Ammon's horn (tissue), 1 donor: ENCODE measurements at regions not wholly inside any gene's neighbourhood (a gene's known extent, or its start where the extent isn't known, plus 50 kb on each side); places are given as distances from the start of the nearest gene placed in this dataset.

Source experiments
- DNase-seq: peaks from one replicate; pipeline ENCODE4 v3.0.0-alpha.2; 2016; ENCODE audit warnings: low spot score

GRCh38 chr15:70473581-70474370 lies 289.6 kb downstream of the UACA start:
- no peak for DNase-seq

DNA sequence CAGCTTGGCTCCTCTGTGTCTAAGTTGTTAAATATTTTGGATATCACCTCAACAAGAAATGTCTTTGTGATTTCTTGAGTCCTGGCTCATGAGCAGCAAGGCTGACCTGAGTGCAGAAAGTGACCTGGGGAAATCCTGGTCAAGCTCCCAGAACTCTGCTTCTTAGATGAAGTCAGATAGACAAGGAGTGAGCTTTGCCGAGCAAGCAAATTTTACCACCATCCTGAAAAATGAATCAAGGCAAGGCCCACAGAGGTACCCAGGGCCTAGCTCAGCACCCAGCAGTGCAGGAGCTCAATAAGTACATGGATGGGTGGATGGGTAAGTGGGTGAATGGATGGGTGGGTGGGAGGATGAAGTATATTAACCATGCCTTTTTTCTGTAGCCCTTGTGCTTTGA lies 291.8 kb downstream of the UACA start:
- no peak for DNase-seq

- DNase-seq, result no peak
These were observed 292.7 kb downstream of the UACA start for GRCh38 chr15:70470556-70471191.

GRCh38 chr15:70469651-70470555 lies 293.5 kb downstream of the UACA start:
- DNase-seq, result no peak

- DNase-seq, result no peak
These were observed 294.2 kb downstream of the UACA start for GRCh38 chr15:70469182-70469581.

GRCh38 chr15:70466895-70467529 lies 296.3 kb downstream of the UACA start:
- peak; percentile 85 for DNase-seq

DNA sequence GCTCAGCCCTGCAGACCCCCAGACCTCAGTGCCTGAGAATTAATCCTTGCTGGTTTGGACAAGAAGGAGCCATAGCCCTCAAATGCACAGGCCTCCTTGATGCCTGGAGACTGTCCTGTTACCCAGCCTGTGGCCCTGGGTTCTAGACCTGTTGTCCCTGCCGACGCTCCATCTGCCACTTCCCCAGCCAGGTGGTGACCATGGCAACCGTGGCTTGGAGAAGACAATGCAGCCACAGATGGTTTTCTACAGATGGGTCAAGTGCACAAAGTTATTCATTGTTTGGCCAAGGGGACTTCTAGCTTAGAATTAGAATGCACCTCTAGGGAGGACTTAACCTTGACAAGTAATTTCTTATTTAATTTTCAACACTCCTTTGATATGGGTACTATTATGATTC lies 297.1 kb downstream of the UACA start:
- DNase-seq, result no peak

DNA sequence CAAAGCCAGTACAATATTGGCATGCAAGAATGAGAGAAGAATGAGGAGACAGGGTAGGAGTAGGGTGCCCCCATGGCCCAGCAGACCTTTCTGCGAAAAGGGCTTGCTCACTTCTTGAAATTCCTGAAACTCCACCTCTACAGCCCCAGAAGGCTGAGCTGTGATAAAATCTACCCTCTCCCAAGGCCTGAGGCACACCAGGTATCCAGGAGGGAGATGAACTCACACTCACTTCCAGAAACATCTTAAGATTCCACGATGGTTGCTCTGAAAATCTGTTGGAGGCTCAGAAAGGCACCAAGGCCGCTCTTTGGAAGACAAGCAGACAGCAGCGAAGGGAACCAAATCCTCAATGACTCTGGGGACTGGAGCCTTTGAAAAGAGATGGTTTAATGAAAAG lies 297.5 kb downstream of the UACA start:
- DNase-seq, result no peak

- DNase-seq, result no peak
These were observed 299.9 kb downstream of the UACA start for GRCh38 chr15:70463453-70463834.

- DNase-seq, result no peak
These were observed 301.4 kb downstream of the UACA start for GRCh38 chr15:70461992-70462391.

DNA sequence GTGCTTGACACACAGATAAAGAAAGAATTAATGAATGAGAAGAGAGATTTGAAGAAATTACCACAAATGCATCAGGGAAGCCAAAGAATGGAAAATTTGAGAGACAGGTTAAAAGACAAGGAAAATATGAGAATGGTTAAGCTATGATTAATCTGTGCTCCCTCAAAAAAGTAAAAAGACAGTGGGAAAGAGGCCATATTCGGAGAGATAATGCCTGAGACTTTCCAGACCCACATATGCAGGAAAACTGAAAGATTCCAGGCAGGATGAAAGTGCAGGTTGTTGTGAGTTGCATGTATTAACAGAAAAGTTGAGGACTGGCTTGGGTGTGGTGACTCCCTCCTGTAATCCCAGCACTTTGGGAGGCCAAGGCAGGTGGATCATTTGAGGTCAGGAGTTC lies 302.3 kb downstream of the UACA start:
- no peak for DNase-seq

DNA sequence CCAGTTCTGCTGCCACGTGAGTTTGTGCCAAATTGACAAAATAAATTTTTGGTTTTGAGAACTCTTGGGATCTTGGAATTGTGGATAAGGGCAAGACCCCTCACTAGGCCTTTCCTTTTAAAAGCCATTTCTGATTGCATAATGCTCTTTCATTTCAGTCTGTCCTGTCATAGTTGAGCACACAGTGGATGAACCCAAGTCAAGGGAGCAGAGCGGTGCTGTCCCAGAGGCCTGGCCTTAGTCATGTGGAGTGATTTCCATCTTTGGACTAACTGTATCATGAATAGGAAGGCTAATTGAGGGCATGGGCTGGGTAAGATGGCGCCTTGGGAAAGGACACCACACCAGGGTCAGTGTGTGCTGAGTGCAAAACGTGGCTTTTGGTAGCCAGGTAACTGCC lies 304.0 kb downstream of the UACA start:
- DNase-seq, result no peak

DNA sequence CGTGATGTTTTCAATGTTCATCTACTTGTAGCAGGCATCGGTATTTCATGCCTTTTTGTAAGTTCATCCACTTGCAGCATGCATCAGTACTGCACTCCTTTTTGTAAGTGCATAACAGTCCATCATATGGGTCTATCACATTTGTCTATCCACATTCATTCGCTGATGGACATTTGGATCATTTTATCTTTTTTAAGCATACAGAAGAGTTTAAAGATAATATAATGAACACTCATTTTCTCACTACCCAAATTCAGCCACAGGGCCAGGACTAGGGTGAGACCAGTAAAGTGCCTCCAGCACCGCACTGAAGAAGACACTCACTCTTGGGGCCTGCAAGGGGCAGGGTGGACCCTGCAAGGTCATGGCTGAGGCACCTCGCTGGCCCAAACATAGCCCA lies 309.6 kb downstream of the UACA start:
- DNase-seq, result no peak

DNA sequence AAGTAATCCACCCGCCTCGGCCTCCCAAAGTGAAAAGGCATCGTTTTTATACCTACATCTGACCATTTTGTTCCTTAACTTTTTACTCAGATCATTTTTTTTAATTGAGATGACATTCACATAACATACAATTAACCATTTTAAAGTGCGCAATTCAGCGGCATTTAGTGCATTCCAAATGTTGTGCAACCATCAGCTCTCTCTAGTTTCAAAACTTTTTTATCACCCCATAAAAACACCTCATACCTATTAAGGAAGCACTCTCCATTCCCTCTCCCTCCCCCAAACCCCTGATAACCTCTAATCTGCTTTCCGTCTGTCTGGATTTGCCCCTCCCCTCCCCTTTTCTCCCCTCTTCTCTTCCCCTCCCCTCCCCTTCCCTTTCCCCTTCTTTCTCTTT lies 310.1 kb downstream of the UACA start:
- no peak for DNase-seq

- no peak for DNase-seq
These were observed 311.3 kb downstream of the UACA start for GRCh38 chr15:70451821-70452653.

DNA sequence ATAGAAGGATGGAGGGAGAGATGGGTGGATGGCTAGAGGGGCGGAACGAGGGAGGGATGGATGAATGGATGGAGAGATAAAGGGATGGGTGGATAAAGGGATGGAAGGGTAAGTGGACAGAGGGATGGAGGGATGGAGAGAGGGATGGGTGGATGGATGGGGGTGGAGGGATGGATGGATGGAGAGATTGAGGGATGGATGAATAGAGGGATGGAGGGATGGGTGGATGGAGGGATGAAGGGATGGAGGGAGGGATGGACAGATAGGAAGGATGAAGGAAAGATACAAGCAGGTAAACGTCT lies 313.3 kb downstream of the UACA start:
- DNase-seq, result no peak

- DNase-seq, result no peak
These were observed 313.8 kb downstream of the UACA start for GRCh38 chr15:70449311-70450141.

GRCh38 chr15:70447928-70448698 lies 315.2 kb downstream of the UACA start:
- peak; percentile 36 for DNase-seq

- no peak for DNase-seq
These were observed 315.8 kb downstream of the UACA start for GRCh38 chr15:70447521-70447920.

GRCh38 chr15:70447081-70447480 lies 316.3 kb downstream of the UACA start:
- no peak for DNase-seq
